MM.1S (cell line): ENCODE measurements at regions not wholly inside any gene's neighbourhood (a gene's known extent, or its start where the extent isn't known, plus 50 kb on each side); places are given as distances from the start of the nearest gene placed in this dataset.

Experiments used
- DNase-seq: peaks from one replicate; pipeline ENCODE4 v3.0.0-alpha.2; 2015
- H2AFZ ChIP-seq: fragments of 300-600 bp; sonication (generic); 2 replicates; pipeline ENCODE4 v1.6.0; 2016; ENCODE audit warnings: antibody characterized with exemption, low read length
- H3F3A ChIP-seq: fragments of 300-600 bp; sonication (generic); 2 replicates; pipeline ENCODE4 v1.6.1; 2016; ENCODE audit warnings: mild to moderate bottlenecking, antibody characterized with exemption, low read length, moderate library complexity, mixed read lengths; ENCODE audit not compliant: insufficient read depth
- H3K27ac ChIP-seq: fragments of 300-600 bp; sonication (generic); 2 replicates; pipeline ENCODE4 v1.5.1; 2016; ENCODE audit warnings: mild to moderate bottlenecking, low read length
- H3K27me3 ChIP-seq: fragments of 300-600 bp; sonication (generic); replicated peaks from 2 replicates; pipeline ENCODE4 v1.6.0; 2016; ENCODE audit warnings: low read length; ENCODE audit not compliant: insufficient read depth
- H3K36me3 ChIP-seq: fragments of 300-600 bp; sonication (generic); replicated peaks from 2 replicates; pipeline ENCODE4 v1.6.1; 2016; ENCODE audit warnings: mild to moderate bottlenecking, low read length, mixed read lengths; ENCODE audit not compliant: insufficient read depth
- H3K4me1 ChIP-seq: fragments of 300-600 bp; sonication (generic); 2 replicates; pipeline ENCODE4 v1.6.1; 2016; ENCODE audit warnings: low read length, mixed read lengths
- H3K4me2 ChIP-seq: fragments of 300-600 bp; sonication (generic); 2 replicates; pipeline ENCODE4 v1.6.0; 2016; ENCODE audit warnings: low read depth, low read length
- H3K4me3 ChIP-seq: fragments of 300-600 bp; sonication (generic); 2 replicates; pipeline ENCODE4 v1.5.1; 2016; ENCODE audit warnings: low read length, mixed read lengths
- H3K79me2 ChIP-seq: fragments of 300-600 bp; sonication (generic); 2 replicates; pipeline ENCODE4 v1.6.1; 2016; ENCODE audit warnings: mixed run types, low read length, mixed read lengths
- H3K9ac ChIP-seq: fragments of 300-600 bp; sonication (generic); 2 replicates; pipeline ENCODE4 v1.6.1; 2016; ENCODE audit warnings: low read length, mixed read lengths
- H3K9me2 ChIP-seq: fragments of 300-600 bp; sonication (generic); replicated peaks from 2 replicates; pipeline ENCODE4 v1.6.1; 2016; ENCODE audit warnings: mild to moderate bottlenecking, low read length, mixed read lengths; ENCODE audit not compliant: insufficient read depth
- H3K9me3 ChIP-seq: fragments of 300-600 bp; sonication (generic); replicated peaks from 2 replicates; pipeline ENCODE4 v1.6.1; 2016; ENCODE audit warnings: mild to moderate bottlenecking, low read length, mixed read lengths; ENCODE audit not compliant: insufficient read depth
- H4K20me1 ChIP-seq: fragments of 300-600 bp; sonication (generic); 2 replicates; pipeline ENCODE4 v1.6.1; 2016; ENCODE audit warnings: mild to moderate bottlenecking, low read length, moderate library complexity, mixed read lengths; ENCODE audit not compliant: insufficient read depth
- EZH2 ChIP-seq: fragments of 300-600 bp; sonication (generic); optimal IDR thresholded peaks from 2 replicates; pipeline ENCODE3; 2017; ENCODE audit warnings: low read depth, mild to moderate bottlenecking, antibody characterized with exemption, low read length, mixed read lengths
- EZH2phosphoT487 ChIP-seq: fragments of 300-600 bp; sonication (generic); IDR thresholded peaks from 2 replicates; pipeline ENCODE4 v1.6.1; 2018; ENCODE audit warnings: antibody characterized with exemption, low read length
- TF ChIP-seq, protein P1 (sequence below): fragments of 300-600 bp; sonication (generic); IDR thresholded peaks from 2 replicates; pipeline ENCODE4 v1.5.1; 2016; ENCODE audit warnings: antibody characterized with exemption, low read length, mixed read lengths

DNA sequence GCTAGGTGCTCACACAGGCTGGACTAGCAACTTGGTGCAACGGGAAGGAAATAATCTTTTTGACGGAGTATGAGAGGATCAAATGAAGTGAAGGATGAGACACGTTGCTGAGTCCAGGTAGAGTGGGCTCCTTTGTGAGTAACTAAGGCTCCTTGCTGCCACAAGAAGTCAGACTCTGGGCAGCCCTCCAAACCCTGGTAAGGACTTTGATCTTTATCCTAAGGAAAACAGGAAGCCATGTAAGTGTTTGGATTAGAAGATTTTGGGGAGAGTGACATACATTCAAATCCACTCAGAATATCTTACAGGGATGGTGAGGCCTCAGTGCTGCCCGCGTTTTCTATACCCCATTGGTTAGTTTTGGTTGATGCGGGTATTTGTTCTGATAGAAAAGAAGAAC is 155.9 kb upstream of the RAG2 start:
- no peaks in the 10 kb centered on the region for H3K79me2 ChIP-seq
- no peaks in the 10 kb centered on the region for H3F3A ChIP-seq
- no peak overlapping the region for H3K4me3 ChIP-seq
- no peak overlapping the region for H3K27ac ChIP-seq
- no peak for DNase-seq
- no peaks in the 10 kb centered on the region for H3K9me3 ChIP-seq
- H3K4me1 ChIP-seq = no peaks in the 10 kb centered on the region
- H4K20me1 ChIP-seq = no peaks in the 10 kb centered on the region
- TF ChIP-seq EZH2 (no peak), EZH2phosphoT487 (no peak)
- TF ChIP-seq, protein P1, sequence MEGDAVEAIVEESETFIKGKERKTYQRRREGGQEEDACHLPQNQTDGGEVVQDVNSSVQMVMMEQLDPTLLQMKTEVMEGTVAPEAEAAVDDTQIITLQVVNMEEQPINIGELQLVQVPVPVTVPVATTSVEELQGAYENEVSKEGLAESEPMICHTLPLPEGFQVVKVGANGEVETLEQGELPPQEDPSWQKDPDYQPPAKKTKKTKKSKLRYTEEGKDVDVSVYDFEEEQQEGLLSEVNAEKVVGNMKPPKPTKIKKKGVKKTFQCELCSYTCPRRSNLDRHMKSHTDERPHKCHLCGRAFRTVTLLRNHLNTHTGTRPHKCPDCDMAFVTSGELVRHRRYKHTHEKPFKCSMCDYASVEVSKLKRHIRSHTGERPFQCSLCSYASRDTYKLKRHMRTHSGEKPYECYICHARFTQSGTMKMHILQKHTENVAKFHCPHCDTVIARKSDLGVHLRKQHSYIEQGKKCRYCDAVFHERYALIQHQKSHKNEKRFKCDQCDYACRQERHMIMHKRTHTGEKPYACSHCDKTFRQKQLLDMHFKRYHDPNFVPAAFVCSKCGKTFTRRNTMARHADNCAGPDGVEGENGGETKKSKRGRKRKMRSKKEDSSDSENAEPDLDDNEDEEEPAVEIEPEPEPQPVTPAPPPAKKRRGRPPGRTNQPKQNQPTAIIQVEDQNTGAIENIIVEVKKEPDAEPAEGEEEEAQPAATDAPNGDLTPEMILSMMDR = no peak
- H3K27me3 ChIP-seq = no peaks in the 10 kb centered on the region
- H3K4me2 ChIP-seq = no peak overlapping the region
- H2AFZ ChIP-seq = no peak overlapping the region
- H3K9ac ChIP-seq = no peak overlapping the region
- no peaks in the 10 kb centered on the region for H3K9me2 ChIP-seq
- no peaks in the 10 kb centered on the region for H3K36me3 ChIP-seq

DNA sequence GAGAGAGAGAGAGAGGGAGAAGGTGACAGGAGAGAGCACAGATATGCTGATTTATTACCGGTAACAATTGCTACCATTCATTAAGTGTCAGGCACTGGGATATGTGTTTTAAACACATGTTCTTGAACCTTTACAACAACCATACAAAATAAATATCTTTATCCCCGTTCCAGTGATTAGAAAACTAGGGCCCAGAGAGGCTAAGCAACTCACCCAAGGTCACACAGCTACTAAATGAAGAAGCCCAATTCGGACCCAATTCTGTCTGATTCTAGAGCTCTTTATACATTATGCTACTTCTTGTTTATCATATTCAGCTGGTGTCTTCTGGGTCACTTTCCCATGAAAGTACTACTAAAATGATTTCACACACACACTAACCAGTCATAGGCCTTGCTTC is 154.0 kb upstream of the RAG2 start:
- Histone ChIP-seq H3K27me3 (no peaks in the 10 kb centered on the region), H3K9me2 (no peaks in the 10 kb centered on the region), H3K4me1 (no peaks in the 10 kb centered on the region), H3K27ac (no peak overlapping the region), H3K36me3 (no peaks in the 10 kb centered on the region), H3K4me3 (no peak overlapping the region), H4K20me1 (no peaks in the 10 kb centered on the region), H3F3A (no peaks in the 10 kb centered on the region), H3K79me2 (no peaks in the 10 kb centered on the region), H3K4me2 (no peak overlapping the region), H2AFZ (no peak overlapping the region), H3K9me3 (no peaks in the 10 kb centered on the region), H3K9ac (no peak overlapping the region)
- TF ChIP-seq, protein P1 = no peak
- DNase-seq = no peak

DNA sequence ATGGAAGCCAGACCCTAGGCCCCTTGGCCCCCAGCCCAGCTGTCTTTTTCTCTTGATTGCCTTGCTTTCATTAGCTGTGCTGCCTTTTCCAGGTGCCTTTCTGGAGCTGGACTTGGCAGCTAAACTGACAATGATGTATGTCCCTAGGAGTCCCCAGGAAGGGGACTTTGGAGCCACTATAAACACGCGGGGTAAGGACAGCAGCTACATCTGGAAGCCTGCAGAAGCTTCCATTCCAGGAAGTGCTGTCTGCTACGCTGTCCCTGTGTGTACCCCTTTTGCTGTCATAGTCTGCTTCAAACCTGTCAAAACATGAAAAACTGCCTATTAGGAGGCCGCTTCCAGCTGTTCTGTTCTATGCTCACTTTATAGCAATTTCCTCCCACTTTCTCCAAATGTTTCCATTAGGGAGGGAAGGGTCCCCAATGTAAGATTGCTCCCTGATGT is 153.3 kb upstream of the RAG2 start:
- no peak overlapping the region for H3K4me3 ChIP-seq
- no peak for DNase-seq
- no peak for TF ChIP-seq EZH2phosphoT487
- TF ChIP-seq, protein P1 = no peak
- TF ChIP-seq EZH2 = no peak
- no peaks in the 10 kb centered on the region for H3K27me3 ChIP-seq
- no peak overlapping the region for H2AFZ ChIP-seq
- no peak overlapping the region for H3K4me2 ChIP-seq
- no peaks in the 10 kb centered on the region for H3K4me1 ChIP-seq
- H3F3A ChIP-seq = no peaks in the 10 kb centered on the region
- no peak overlapping the region for H3K27ac ChIP-seq
- no peaks in the 10 kb centered on the region for H4K20me1 ChIP-seq
- no peaks in the 10 kb centered on the region for H3K9me3 ChIP-seq
- no peak overlapping the region for H3K9ac ChIP-seq
- H3K9me2 ChIP-seq = no peaks in the 10 kb centered on the region
- no peaks in the 10 kb centered on the region for H3K36me3 ChIP-seq
- no peaks in the 10 kb centered on the region for H3K79me2 ChIP-seq

DNA sequence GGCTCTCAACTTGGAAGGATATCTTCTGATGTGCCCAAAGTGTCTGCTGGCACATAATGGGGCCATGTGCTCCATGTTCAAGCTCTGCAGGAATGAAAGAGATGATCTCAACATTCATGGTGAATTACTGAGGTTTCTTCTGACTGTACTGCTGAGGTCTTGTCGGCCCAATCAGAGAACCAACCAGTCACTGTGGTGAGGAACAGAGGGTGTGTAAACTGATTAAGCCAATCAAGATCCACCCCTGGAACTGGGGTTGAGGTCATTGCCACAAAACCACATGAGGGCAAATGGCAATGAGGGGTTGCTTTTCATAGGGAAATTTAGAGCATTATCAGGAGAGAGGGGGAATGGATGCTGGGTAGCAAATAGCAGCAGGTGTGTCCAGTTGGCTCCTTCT is 152.3 kb upstream of the RAG2 start:
- DNase-seq = no peak
- H4K20me1 ChIP-seq = no peaks in the 10 kb centered on the region
- no peaks in the 10 kb centered on the region for H3F3A ChIP-seq
- no peak overlapping the region for H3K4me3 ChIP-seq
- H3K4me2 ChIP-seq = no peak overlapping the region
- H3K79me2 ChIP-seq = no peaks in the 10 kb centered on the region
- H3K4me1 ChIP-seq = no peaks in the 10 kb centered on the region
- H3K36me3 ChIP-seq = no peaks in the 10 kb centered on the region
- H3K27me3 ChIP-seq = no peaks in the 10 kb centered on the region
- no peaks in the 10 kb centered on the region for H3K9me2 ChIP-seq
- no peaks in the 10 kb centered on the region for H3K9me3 ChIP-seq
- no peak overlapping the region for H3K9ac ChIP-seq
- H2AFZ ChIP-seq = no peak overlapping the region
- H3K27ac ChIP-seq = no peak overlapping the region
- no peak for TF ChIP-seq EZH2phosphoT487
- no peak for TF ChIP-seq EZH2
- TF ChIP-seq, protein P1 = no peak
